SK-N-SH treated with all-trans-retinoic acid at 6 μM for 48 hours (cell line): ENCODE measurements at regions not wholly inside any gene's neighbourhood (a gene's known extent, or its start where the extent isn't known, plus 50 kb on each side); places are given as distances from the start of the nearest gene placed in this dataset.

Experiments used
- ATAC-seq: fragments of 200-7000 bp; cut with Tn5 transposase; 3 replicates; pipeline ENCODE4 v1.9.1; 2020; ENCODE audit warnings: mild to moderate bottlenecking, moderate library complexity
- ARNTL ChIP-seq: fragments of 450-650 bp; formaldehyde crosslinking; IDR thresholded peaks from 2 replicates; pipeline ENCODE4 v1.5.0; 2020; ENCODE audit warnings: low read depth, mild to moderate bottlenecking, moderate library complexity, borderline replicate concordance
- BACH2 ChIP-seq: fragments of 250-450 bp; sonication (Bioruptor Pico); IDR thresholded peaks from 2 replicates; pipeline ENCODE4 v1.9.0; 2021; ENCODE audit warnings: mild to moderate bottlenecking, borderline replicate concordance
- CREB5 ChIP-seq: fragments of 250-450 bp; sonication (Bioruptor Pico); IDR thresholded peaks from 2 replicates; pipeline ENCODE4 v1.5.1; 2020; ENCODE audit warnings: low read depth, mild to moderate bottlenecking, moderate library complexity
- CSRNP3 ChIP-seq: fragments of 250-450 bp; sonication (Bioruptor Pico); IDR thresholded peaks from 2 replicates; pipeline ENCODE4 v1.5.1; 2021; ENCODE audit warnings: mild to moderate bottlenecking, moderate library complexity
- ESRRG ChIP-seq: fragments of 250-450 bp; sonication (Bioruptor Pico); IDR thresholded peaks from 2 replicates; pipeline ENCODE4 v1.6.1; 2021; ENCODE audit warnings: mild to moderate bottlenecking
- GLIS3 ChIP-seq: fragments of 250-450 bp; sonication (Bioruptor Pico); IDR thresholded peaks from 2 replicates; pipeline ENCODE4 v1.5.0; 2020; ENCODE audit warnings: mild to moderate bottlenecking, moderate library complexity
- ISL1 ChIP-seq: fragments of 250-450 bp; sonication (Bioruptor Pico); IDR thresholded peaks from 2 replicates; pipeline ENCODE4 v2.1.2; 2022; ENCODE audit warnings: mild to moderate bottlenecking, moderate library complexity
- OSR1 ChIP-seq: fragments of 250-450 bp; sonication (Bioruptor Pico); IDR thresholded peaks from 2 replicates; pipeline ENCODE4 v1.8.0; 2022; ENCODE audit warnings: moderate library complexity, mild to moderate bottlenecking, inconsistent platforms
- PPARA ChIP-seq: fragments of 250-450 bp; sonication (Bioruptor Pico); IDR thresholded peaks from 2 replicates; pipeline ENCODE4 v1.5.0; 2020; ENCODE audit warnings: mild to moderate bottlenecking, borderline replicate concordance
- RARB ChIP-seq: fragments of 250-450 bp; sonication (Bioruptor Pico); IDR thresholded peaks from 2 replicates; pipeline ENCODE4 v1.8.0; 2021; ENCODE audit warnings: mild to moderate bottlenecking, moderate library complexity
- SNAI2 ChIP-seq: fragments of 250-450 bp; sonication (Bioruptor Pico); IDR thresholded peaks from 2 replicates; pipeline ENCODE4 v1.5.0; 2020; ENCODE audit warnings: mild to moderate bottlenecking, moderate library complexity
- TCF4 ChIP-seq: fragments of 250-450 bp; sonication (Bioruptor Pico); IDR thresholded peaks from 2 replicates; pipeline ENCODE4 v1.8.0; 2021; ENCODE audit warnings: mild to moderate bottlenecking, moderate library complexity, borderline replicate concordance
- TOX ChIP-seq: fragments of 250-450 bp; sonication (Bioruptor Pico); IDR thresholded peaks from 2 replicates; pipeline ENCODE4 v1.8.0; 2021; ENCODE audit warnings: mild to moderate bottlenecking, moderate library complexity, borderline replicate concordance
- ZC3H10 ChIP-seq: fragments of 250-450 bp; sonication (Bioruptor Pico); IDR thresholded peaks from 2 replicates; pipeline ENCODE4 v1.5.1; 2021; ENCODE audit warnings: mild to moderate bottlenecking, moderate library complexity
- ZFP3 ChIP-seq: fragments of 250-450 bp; sonication (Bioruptor Pico); IDR thresholded peaks from 2 replicates; pipeline ENCODE4 v1.5.0; 2020; ENCODE audit warnings: mild to moderate bottlenecking, moderate library complexity
- ZFP30 ChIP-seq: fragments of 450-650 bp; formaldehyde crosslinking; IDR thresholded peaks from 2 replicates; pipeline ENCODE4 v1.5.0; 2022; ENCODE audit warnings: mild to moderate bottlenecking, moderate library complexity
- ZNF565 ChIP-seq: fragments of 450-650 bp; formaldehyde crosslinking; conservative IDR thresholded peaks from 2 replicates; pipeline ENCODE4 v1.5.0; 2020; ENCODE audit warnings: low read depth, mild to moderate bottlenecking, moderate library complexity
- ZNF70 ChIP-seq: fragments of 450-650 bp; formaldehyde crosslinking; IDR thresholded peaks from 2 replicates; pipeline ENCODE4 v1.5.0; 2020; ENCODE audit warnings: mild to moderate bottlenecking, moderate library complexity
- TF ChIP-seq, protein P1 (sequence below): fragments of 250-450 bp; sonication (Bioruptor Pico); IDR thresholded peaks from 2 replicates; pipeline ENCODE4 v1.8.0; 2020; ENCODE audit warnings: mild to moderate bottlenecking, moderate library complexity, borderline replicate concordance
- TF ChIP-seq, protein P2 (sequence below): fragments of 250-450 bp; sonication (Bioruptor Pico); IDR thresholded peaks from 2 replicates; pipeline ENCODE4 v1.8.0; 2021; ENCODE audit warnings: low read depth, mild to moderate bottlenecking, moderate library complexity, borderline replicate concordance

DNA sequence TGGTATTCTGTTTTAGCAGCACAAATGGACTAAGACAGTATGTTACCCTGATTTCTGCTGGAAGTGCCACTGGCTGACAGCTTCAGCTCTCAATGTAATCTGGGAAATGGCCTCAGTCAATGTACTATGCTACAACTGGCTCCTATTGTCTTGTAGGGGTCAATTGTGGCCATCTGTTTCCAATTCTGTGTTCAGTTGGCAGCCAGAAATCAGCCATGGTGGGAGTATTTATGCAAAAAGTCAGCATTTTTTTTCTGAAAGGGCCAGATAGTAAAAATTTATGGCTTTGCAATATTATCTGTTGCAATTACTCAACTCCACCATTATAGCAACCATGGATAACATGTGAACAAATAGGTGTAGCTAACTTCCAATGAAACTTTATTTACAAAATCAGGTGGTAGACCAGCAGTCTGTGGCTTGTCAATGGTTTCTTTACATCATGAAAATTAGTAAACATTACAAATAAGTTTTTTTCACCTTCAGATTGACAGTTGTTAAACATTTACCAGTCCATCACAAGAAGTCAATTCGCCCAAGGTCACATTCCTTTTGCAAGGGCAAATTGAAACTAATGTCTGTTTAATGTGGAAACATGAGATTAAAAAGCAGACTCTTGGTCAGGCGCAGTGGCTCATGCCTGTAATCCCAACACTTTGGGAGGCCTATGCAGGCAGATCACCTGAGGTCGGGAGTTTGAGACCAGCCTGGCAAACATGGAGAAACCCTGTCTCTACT, 58.3 kb upstream of the TSHZ2 start (continued):
- TF ChIP-seq CSRNP3 (CRISPR knock-in tag) (no peak), ARNTL (CRISPR knock-in tag) (no peak)

DNA sequence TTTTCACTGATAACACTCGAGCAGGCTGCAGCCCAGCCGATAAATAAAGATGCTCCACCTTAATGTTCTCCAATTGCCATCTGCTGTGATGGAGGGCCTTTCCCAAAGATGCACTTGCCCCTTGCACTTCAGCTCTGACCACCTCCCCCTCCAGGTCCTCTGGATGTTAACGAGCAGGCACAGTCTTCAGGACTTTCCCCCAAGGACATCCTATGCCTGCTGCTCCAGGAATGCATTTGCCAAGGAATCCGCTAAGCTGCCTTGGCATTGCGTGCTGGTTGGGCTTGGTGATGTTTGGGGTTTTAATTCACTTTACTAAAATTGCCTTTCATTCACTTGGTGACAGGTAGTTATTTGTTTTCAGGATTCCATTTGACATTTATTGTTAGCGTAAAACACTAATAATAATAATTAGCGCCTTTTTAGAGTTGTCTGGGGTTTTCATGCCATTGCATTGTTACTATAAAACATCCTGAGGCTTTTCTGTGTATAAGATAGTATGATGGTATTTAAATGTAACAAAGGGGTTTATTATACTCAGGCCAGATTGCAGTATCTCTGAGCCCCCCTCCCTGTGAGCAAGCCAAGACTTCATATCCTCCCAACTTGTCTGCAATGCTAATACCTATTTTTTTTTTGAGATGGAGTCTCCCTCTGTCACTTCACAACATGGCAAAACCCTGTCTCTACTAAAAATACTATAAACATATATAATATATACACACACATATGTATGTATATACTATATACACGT, 66.7 kb upstream of the TSHZ2 start:
- TF ChIP-seq ZC3H10 (CRISPR knock-in tag) (no peak), PPARA (no peak), ZNF565 (no peak), ARNTL (CRISPR knock-in tag) (no peak), GLIS3 (CRISPR knock-in tag) (no peak), ISL1 (CRISPR knock-in tag) (no peak), CREB5 (no peak), CSRNP3 (CRISPR knock-in tag) (no peak), TCF4 (CRISPR knock-in tag) (no peak), SNAI2 (CRISPR knock-in tag) (no peak), OSR1 (CRISPR knock-in tag) (no peak), ZNF70 (no peak), ZFP30 (CRISPR knock-in tag) (no peak), RARB (CRISPR knock-in tag) (no peak), BACH2 (CRISPR knock-in tag) (no peak), ESRRG (CRISPR knock-in tag) (no peak), TOX (CRISPR knock-in tag) (no peak)
- TF ChIP-seq, protein P1, sequence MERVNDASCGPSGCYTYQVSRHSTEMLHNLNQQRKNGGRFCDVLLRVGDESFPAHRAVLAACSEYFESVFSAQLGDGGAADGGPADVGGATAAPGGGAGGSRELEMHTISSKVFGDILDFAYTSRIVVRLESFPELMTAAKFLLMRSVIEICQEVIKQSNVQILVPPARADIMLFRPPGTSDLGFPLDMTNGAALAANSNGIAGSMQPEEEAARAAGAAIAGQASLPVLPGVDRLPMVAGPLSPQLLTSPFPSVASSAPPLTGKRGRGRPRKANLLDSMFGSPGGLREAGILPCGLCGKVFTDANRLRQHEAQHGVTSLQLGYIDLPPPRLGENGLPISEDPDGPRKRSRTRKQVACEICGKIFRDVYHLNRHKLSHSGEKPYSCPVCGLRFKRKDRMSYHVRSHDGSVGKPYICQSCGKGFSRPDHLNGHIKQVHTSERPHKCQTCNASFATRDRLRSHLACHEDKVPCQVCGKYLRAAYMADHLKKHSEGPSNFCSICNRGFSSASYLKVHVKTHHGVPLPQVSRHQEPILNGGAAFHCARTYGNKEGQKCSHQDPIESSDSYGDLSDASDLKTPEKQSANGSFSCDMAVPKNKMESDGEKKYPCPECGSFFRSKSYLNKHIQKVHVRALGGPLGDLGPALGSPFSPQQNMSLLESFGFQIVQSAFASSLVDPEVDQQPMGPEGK (CRISPR knock-in tag), result no peak
- TF ChIP-seq, protein P2, sequence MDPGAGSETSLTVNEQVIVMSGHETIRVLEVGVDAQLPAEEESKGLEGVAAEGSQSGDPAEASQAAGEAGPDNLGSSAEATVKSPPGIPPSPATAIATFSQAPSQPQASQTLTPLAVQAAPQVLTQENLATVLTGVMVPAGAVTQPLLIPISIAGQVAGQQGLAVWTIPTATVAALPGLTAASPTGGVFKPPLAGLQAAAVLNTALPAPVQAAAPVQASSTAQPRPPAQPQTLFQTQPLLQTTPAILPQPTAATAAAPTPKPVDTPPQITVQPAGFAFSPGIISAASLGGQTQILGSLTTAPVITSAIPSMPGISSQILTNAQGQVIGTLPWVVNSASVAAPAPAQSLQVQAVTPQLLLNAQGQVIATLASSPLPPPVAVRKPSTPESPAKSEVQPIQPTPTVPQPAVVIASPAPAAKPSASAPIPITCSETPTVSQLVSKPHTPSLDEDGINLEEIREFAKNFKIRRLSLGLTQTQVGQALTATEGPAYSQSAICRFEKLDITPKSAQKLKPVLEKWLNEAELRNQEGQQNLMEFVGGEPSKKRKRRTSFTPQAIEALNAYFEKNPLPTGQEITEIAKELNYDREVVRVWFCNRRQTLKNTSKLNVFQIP (CRISPR knock-in tag), result no peak
- ATAC-seq, result no peak

- no peak for ATAC-seq
- TF ChIP-seq, protein P1 (CRISPR knock-in tag), result no peak
- TF ChIP-seq CREB5, result no peak
- TF ChIP-seq OSR1 (CRISPR knock-in tag), result no peak
- TF ChIP-seq CSRNP3 (CRISPR knock-in tag), result no peak
- TF ChIP-seq, protein P2 (CRISPR knock-in tag), result no peak
- TF ChIP-seq ZNF565, result no peak
- TF ChIP-seq TOX (CRISPR knock-in tag), result no peak
- TF ChIP-seq ZC3H10 (CRISPR knock-in tag), result no peak
- no peak for TF ChIP-seq ZFP30 (CRISPR knock-in tag)
- TF ChIP-seq ESRRG (CRISPR knock-in tag), result no peak
- TF ChIP-seq ISL1 (CRISPR knock-in tag), result no peak
- no peak for TF ChIP-seq ZFP3
Observed at GRCh38 chr20:52904837-52905236, 67.3 kb upstream of the TSHZ2 start.
